Endothelial cell of umbilical vein (primary cell): ENCODE measurements at regions not wholly inside any gene's neighbourhood (a gene's known extent, or its start where the extent isn't known, plus 50 kb on each side); places are given as distances from the start of the nearest gene placed in this dataset.

Experiments
- CTCF ChIP-seq, 2 donors: IDR thresholded peaks; 1 replicate in 1 of 2; 2 replicates in 1 of 2; pipeline ENCODE4 v1.5.1; 2011; ENCODE audit warnings: low read length in 2 of 2, mild to moderate bottlenecking in 2 of 2, moderate library complexity in 2 of 2, control low read depth in 1 of 2, inconsistent platforms in 1 of 2, low read depth in 1 of 2; ENCODE audit not compliant: insufficient read depth in 1 of 2; ENCODE audit errors: extremely low read depth in 1 of 2
- EZH2 ChIP-seq: IDR thresholded peaks from 2 replicates; pipeline ENCODE4 v1.6.1; 2012; ENCODE audit warnings: borderline replicate concordance, low read depth, mild to moderate bottlenecking, moderate library complexity, low read length, inconsistent platforms; ENCODE audit not compliant: severe bottlenecking
- FOS ChIP-seq: IDR thresholded peaks from 2 replicates; pipeline ENCODE4 v1.6.1; 2011; ENCODE audit warnings: mild to moderate bottlenecking, low read length, moderate library complexity, borderline replicate concordance; ENCODE audit not compliant: insufficient read depth
- GATA2 ChIP-seq: IDR thresholded peaks from 2 replicates; pipeline ENCODE4 v1.7.0; 2011; ENCODE audit warnings: low read depth, mild to moderate bottlenecking, moderate library complexity, mixed read lengths, low read length; ENCODE audit not compliant: insufficient read length, insufficient read depth
- JUN ChIP-seq: IDR thresholded peaks from 2 replicates; pipeline ENCODE4 v1.6.1; 2011; ENCODE audit warnings: borderline replicate concordance, low read depth; ENCODE audit not compliant: insufficient read length, insufficient read depth
- MYC ChIP-seq: IDR thresholded peaks from one replicate; pipeline ENCODE4 v1.6.1; 2011; ENCODE audit warnings: mild to moderate bottlenecking, low read depth, low read length
- POLR2AphosphoS5 ChIP-seq: IDR thresholded peaks from 2 replicates; pipeline ENCODE4 v1.6.1; 2012; ENCODE audit warnings: low read depth, mild to moderate bottlenecking, control low read depth, low read length, moderate library complexity; ENCODE audit not compliant: insufficient read depth

- TF ChIP-seq CTCF (IDR thresholded peaks at IDR 0.05; ENCODE audit: extremely low read depth in 1 of 2, insufficient read depth in 1 of 2, low read depth in 1 of 2, low read length in 2 of 2), result no peak
- TF ChIP-seq EZH2, result no peak
- TF ChIP-seq FOS, result no peak
- no peak for TF ChIP-seq JUN
- no peak for TF ChIP-seq GATA2
- no peak for TF ChIP-seq POLR2AphosphoS5
- no peak for TF ChIP-seq MYC
Measured at GRCh38 chr1:220372451-220372850, 100.2 kb upstream of the RAB3GAP2 start.
